ENCODE measurements at regions not wholly inside any gene's neighbourhood (a gene's known extent, or its start where the extent isn't known, plus 50 kb on each side); places are given as distances from the start of the nearest gene placed in this dataset.

DNA sequence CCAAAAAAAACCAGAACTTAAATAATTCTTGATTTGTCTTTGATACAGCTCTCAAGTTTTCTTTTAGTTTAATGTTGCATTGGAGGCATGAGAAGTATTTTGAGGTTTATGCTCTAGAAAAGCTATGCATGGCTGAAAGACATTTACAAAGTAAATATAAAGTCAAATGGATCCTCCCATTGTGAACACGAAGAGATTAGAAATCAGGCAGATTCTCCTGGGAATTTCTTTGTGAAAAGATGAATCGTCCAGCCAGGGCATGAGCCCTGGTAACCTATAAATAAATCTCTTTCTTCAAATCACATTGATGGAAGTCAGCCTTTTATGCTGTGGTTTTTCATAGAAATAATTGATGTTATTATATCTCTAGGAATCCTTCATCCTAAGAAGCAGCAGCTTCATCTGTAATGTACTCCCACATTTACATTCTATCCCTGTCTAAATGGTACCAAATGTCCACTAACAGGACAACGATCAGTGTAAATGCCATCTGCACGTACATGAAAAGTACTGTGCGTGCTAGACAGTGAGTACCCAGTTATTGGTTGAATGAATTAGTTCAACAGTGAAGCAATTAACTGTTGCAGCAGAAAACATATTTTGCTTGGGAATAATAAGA, 143.6 kb downstream of the ALDH8A1 start:
- TF ChIP-seq, protein P1, sequence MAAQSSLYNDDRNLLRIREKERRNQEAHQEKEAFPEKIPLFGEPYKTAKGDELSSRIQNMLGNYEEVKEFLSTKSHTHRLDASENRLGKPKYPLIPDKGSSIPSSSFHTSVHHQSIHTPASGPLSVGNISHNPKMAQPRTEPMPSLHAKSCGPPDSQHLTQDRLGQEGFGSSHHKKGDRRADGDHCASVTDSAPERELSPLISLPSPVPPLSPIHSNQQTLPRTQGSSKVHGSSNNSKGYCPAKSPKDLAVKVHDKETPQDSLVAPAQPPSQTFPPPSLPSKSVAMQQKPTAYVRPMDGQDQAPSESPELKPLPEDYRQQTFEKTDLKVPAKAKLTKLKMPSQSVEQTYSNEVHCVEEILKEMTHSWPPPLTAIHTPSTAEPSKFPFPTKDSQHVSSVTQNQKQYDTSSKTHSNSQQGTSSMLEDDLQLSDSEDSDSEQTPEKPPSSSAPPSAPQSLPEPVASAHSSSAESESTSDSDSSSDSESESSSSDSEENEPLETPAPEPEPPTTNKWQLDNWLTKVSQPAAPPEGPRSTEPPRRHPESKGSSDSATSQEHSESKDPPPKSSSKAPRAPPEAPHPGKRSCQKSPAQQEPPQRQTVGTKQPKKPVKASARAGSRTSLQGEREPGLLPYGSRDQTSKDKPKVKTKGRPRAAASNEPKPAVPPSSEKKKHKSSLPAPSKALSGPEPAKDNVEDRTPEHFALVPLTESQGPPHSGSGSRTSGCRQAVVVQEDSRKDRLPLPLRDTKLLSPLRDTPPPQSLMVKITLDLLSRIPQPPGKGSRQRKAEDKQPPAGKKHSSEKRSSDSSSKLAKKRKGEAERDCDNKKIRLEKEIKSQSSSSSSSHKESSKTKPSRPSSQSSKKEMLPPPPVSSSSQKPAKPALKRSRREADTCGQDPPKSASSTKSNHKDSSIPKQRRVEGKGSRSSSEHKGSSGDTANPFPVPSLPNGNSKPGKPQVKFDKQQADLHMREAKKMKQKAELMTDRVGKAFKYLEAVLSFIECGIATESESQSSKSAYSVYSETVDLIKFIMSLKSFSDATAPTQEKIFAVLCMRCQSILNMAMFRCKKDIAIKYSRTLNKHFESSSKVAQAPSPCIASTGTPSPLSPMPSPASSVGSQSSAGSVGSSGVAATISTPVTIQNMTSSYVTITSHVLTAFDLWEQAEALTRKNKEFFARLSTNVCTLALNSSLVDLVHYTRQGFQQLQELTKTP (IDR thresholded peaks at IDR 0.05; ENCODE audit: low read depth in 1 of 2, partially characterized antibody in 2 of 2), result no peak
- TF ChIP-seq HDAC8 (tag; IDR thresholded peaks at IDR 0.05) (no peak), RAD21 (CRISPR knock-in tag; conservative IDR thresholded peaks at IDR 0.05 in 1 of 2, IDR thresholded peaks at IDR 0.05 in 1 of 2) (no peak), RBM15 (IDR thresholded peaks at IDR 0.05; ENCODE audit: insufficient read depth, low read length) (no peak)
- TF ChIP-seq, protein P2, sequence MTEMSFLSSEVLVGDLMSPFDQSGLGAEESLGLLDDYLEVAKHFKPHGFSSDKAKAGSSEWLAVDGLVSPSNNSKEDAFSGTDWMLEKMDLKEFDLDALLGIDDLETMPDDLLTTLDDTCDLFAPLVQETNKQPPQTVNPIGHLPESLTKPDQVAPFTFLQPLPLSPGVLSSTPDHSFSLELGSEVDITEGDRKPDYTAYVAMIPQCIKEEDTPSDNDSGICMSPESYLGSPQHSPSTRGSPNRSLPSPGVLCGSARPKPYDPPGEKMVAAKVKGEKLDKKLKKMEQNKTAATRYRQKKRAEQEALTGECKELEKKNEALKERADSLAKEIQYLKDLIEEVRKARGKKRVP (CRISPR knock-in tag; IDR thresholded peaks at IDR 0.05), result no peak
- TF ChIP-seq, protein P3, sequence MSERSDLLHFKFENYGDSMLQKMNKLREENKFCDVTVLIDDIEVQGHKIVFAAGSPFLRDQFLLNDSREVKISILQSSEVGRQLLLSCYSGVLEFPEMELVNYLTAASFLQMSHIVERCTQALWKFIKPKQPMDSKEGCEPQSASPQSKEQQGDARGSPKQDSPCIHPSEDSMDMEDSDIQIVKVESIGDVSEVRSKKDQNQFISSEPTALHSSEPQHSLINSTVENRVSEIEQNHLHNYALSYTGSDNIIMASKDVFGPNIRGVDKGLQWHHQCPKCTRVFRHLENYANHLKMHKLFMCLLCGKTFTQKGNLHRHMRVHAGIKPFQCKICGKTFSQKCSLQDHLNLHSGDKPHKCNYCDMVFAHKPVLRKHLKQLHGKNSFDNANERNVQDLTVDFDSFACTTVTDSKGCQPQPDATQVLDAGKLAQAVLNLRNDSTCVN (CRISPR knock-in tag; IDR thresholded peaks at IDR 0.05), result no peak
